Neuronal stem cell (in vitro differentiated cells): ENCODE measurements at regions not wholly inside any gene's neighbourhood (a gene's known extent, or its start where the extent isn't known, plus 50 kb on each side); places are given as distances from the start of the nearest gene placed in this dataset.

Source experiments
- DNase-seq: peaks from one replicate; pipeline ENCODE4 v3.0.0-alpha.2; 2013; ENCODE audit warnings: low spot score
- H2AFZ ChIP-seq: one replicate; pipeline ENCODE4 v1.6.1; 2013; ENCODE audit warnings: mild to moderate bottlenecking, low read length, inconsistent platforms
- H2AK5ac ChIP-seq: 2 replicates; pipeline ENCODE4 v1.6.1; 2013; ENCODE audit warnings: low read depth, mild to moderate bottlenecking, inconsistent platforms, low read length, moderate library complexity, mixed read lengths
- H2BK120ac ChIP-seq: 2 replicates; pipeline ENCODE4 v1.6.1; 2013; ENCODE audit warnings: low read depth, mild to moderate bottlenecking, inconsistent platforms, low read length, moderate library complexity, mixed read lengths
- H2BK12ac ChIP-seq: one replicate; pipeline ENCODE4 v1.6.1; 2013; ENCODE audit warnings: low read length, inconsistent platforms
- H2BK15ac ChIP-seq: 2 replicates; pipeline ENCODE4 v1.6.1; 2013; ENCODE audit warnings: mild to moderate bottlenecking, low read length, inconsistent platforms, mixed read lengths
- H2BK5ac ChIP-seq: one replicate; pipeline ENCODE4 v1.6.1; 2013; ENCODE audit warnings: inconsistent platforms, mild to moderate bottlenecking, low read length, moderate library complexity
- H3K14ac ChIP-seq: one replicate; pipeline ENCODE4 v1.6.1; 2013; ENCODE audit warnings: low read length, inconsistent platforms
- H3K18ac ChIP-seq: 2 replicates; pipeline ENCODE4 v1.6.1; 2013; ENCODE audit warnings: low read length, inconsistent platforms
- H3K23ac ChIP-seq: 2 replicates; pipeline ENCODE4 v1.6.1; 2013; ENCODE audit warnings: low read depth, mild to moderate bottlenecking, mixed read lengths, low read length, inconsistent platforms; ENCODE audit not compliant: poor library complexity
- H3K27ac ChIP-seq: replicated peaks from 3 replicates; pipeline ENCODE4 v1.5.1; 2013; ENCODE audit warnings: low read length, inconsistent platforms
- H3K27me3 ChIP-seq, 3 experiments: 2 replicates each; pipeline ENCODE4 v1.6.1; 2013; ENCODE audit warnings: low read length in 3 of 3, mild to moderate bottlenecking in 2 of 3, inconsistent platforms in 1 of 3, low read depth in 1 of 3, mixed read lengths in 1 of 3, moderate library complexity in 1 of 3; ENCODE audit not compliant: control insufficient read depth in 3 of 3, insufficient read depth in 3 of 3
- H3K36me3 ChIP-seq, 2 donors: replicated peaks in 1 of 2; 2 replicates each; pipeline ENCODE4 v1.6.1; 2013; ENCODE audit warnings: low read length in 2 of 2; ENCODE audit not compliant: control insufficient read depth in 2 of 2, insufficient read depth in 2 of 2
- H3K4ac ChIP-seq: 2 replicates; pipeline ENCODE4 v1.6.1; 2013; ENCODE audit warnings: inconsistent platforms, mild to moderate bottlenecking, low read length, moderate library complexity
- H3K4me1 ChIP-seq, 2 donors: 1 replicate in 1 of 2; 2 replicates in 1 of 2; pipeline ENCODE4 v1.6.1; 2013; ENCODE audit warnings: low read length in 2 of 2, low read depth in 1 of 2; ENCODE audit not compliant: control insufficient read depth in 2 of 2, insufficient read depth in 1 of 2
- H3K4me2 ChIP-seq: one replicate; pipeline ENCODE4 v1.6.1; 2013; ENCODE audit warnings: mild to moderate bottlenecking, low read length, inconsistent platforms; ENCODE audit not compliant: insufficient read depth, poor library complexity, severe bottlenecking
- H3K4me3 ChIP-seq, 2 donors: 2 replicates each; pipeline ENCODE4 v1.5.1; 2013; ENCODE audit warnings: low read length in 2 of 2, mild to moderate bottlenecking in 2 of 2, inconsistent platforms in 1 of 2, moderate library complexity in 1 of 2
- H3K79me1 ChIP-seq: one replicate; pipeline ENCODE4 v1.6.1; 2013; ENCODE audit warnings: low read depth, mild to moderate bottlenecking, inconsistent platforms, low read length, moderate library complexity
- H3K9ac ChIP-seq: one replicate; pipeline ENCODE4 v1.6.1; 2013; ENCODE audit warnings: mild to moderate bottlenecking, low read depth, low read length, inconsistent platforms; ENCODE audit not compliant: poor library complexity
- H3K9me3 ChIP-seq, 2 donors: replicated peaks in 1 of 2; 2 replicates each; pipeline versions ENCODE3 to v1.6.1; 2013; ENCODE audit warnings: low read length in 2 of 2, mild to moderate bottlenecking in 2 of 2, inconsistent platforms in 1 of 2, low read depth in 1 of 2, mixed read lengths in 1 of 2, moderate library complexity in 1 of 2; ENCODE audit not compliant: control insufficient read depth in 2 of 2, insufficient read depth in 1 of 2
- H4K8ac ChIP-seq: one replicate; pipeline ENCODE4 v1.6.1; 2013; ENCODE audit warnings: low read depth, mild to moderate bottlenecking, inconsistent platforms, low read length, moderate library complexity
- H4K91ac ChIP-seq: one replicate; pipeline ENCODE4 v1.6.1; 2013; ENCODE audit warnings: low read length, low read depth, mild to moderate bottlenecking, inconsistent platforms; ENCODE audit not compliant: poor library complexity
- WGBS, 2 donors: extraction: QIAGEN DNeasy Blood & Tissue Kit; methylation state at CpG; one replicate each; pipeline ENCODE4 v1.1.7; 2013; ENCODE audit warnings: missing lambda C conversion rate in 2 of 2, mixed read lengths in 1 of 2; ENCODE audit not compliant: insufficient read length in 2 of 2, insufficient replicate concordance in 1 of 2; ENCODE audit errors: extremely low coverage in 2 of 2; 5-methylcytosine and 5-hydroxymethylcytosine counted together

GRCh38 chr3:157607826-157608405, 104.7 kb upstream of the VEPH1 start:
- peaks cover 0 to 2% of the 10 kb centered on the region in 2 donors for H3K4me1 ChIP-seq
- H3K9me3 ChIP-seq, result no peaks in the 10 kb centered on the region
- no peak overlapping the region for H2BK5ac ChIP-seq
- no peak overlapping the region for H3K4me2 ChIP-seq
- H3K4me3 ChIP-seq, result no peak overlapping the region
- H3K9ac ChIP-seq, result no peak overlapping the region
- H3K23ac ChIP-seq, result no peak overlapping the region
- no peak for DNase-seq
- H3K79me1 ChIP-seq, result no peaks in the 10 kb centered on the region
- no peak overlapping the region for H2AK5ac ChIP-seq
- H4K91ac ChIP-seq, result no peak overlapping the region
- H2AFZ ChIP-seq, result no peak overlapping the region
- H3K27ac ChIP-seq, result no peak overlapping the region
- WGBS, 2 donors, result no CpG with 5 or more reads among the region's 9 CpGs
- no peak overlapping the region for H2BK12ac ChIP-seq
- no peak overlapping the region for H3K4ac ChIP-seq
- no peak overlapping the region for H3K14ac ChIP-seq
- no peaks in the 10 kb centered on the region for H3K36me3 ChIP-seq
- H3K18ac ChIP-seq, result no peak overlapping the region
- no peak overlapping the region for H4K8ac ChIP-seq
- no peak overlapping the region for H2BK15ac ChIP-seq
- no peaks in the 10 kb centered on the region for H3K27me3 ChIP-seq
- H2BK120ac ChIP-seq, result no peak overlapping the region

DNA sequence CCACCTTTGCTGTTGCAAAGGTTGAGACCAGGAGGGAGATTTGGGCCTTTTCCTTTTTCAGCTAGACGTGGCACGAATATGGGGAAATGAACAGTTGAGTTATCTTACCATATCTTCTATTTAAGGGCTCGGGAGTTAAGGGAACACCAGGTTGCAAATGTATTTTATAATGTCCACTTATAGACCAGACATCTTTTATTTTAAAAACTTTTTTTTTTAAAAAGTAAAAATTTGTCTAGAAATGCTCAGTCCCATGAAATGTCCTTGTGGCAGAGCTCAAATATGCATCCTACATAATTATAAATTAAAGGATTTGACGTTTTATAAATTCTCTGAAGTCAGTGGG, 103.6 kb upstream of the VEPH1 start:
- Histone ChIP-seq H2BK5ac (no peak overlapping the region), H3K4ac (no peak overlapping the region), H3K9me3 (no peaks in the 10 kb centered on the region), H3K4me2 (no peak overlapping the region), H3K27ac (no peak overlapping the region), H2AK5ac (no peak overlapping the region), H3K9ac (no peak overlapping the region), H3K79me1 (no peaks in the 10 kb centered on the region), H2BK15ac (no peak overlapping the region), H3K36me3 (no peaks in the 10 kb centered on the region), H3K14ac (no peak overlapping the region), H4K8ac (no peak overlapping the region), H2BK120ac (no peak overlapping the region), H3K18ac (no peak overlapping the region), H4K91ac (no peak overlapping the region), H3K4me3 (no peak overlapping the region), H2BK12ac (no peak overlapping the region), H3K4me1 (peaks cover 0 to 2% of the 10 kb centered on the region in 2 donors), H3K23ac (no peak overlapping the region), H3K27me3 (peaks cover 0 to 1% (median 0%) of the 10 kb centered on the region in 3 experiments), H2AFZ (peak overlapping the region; percentile 53)
- DNase-seq, result no peak
- WGBS, 2 donors, result no CpG with 5 or more reads among the region's 4 CpGs

GRCh38 chr3:157606011-157606851, 103.0 kb upstream of the VEPH1 start:
- Histone ChIP-seq H3K4me1 (peaks cover 0 to 2% of the 10 kb centered on the region in 2 donors), H3K27me3 (peaks cover 0 to 7% (median 0%) of the 10 kb centered on the region in 3 experiments), H3K4ac (no peak overlapping the region), H4K91ac (no peak overlapping the region), H3K18ac (no peak overlapping the region), H3K79me1 (no peaks in the 10 kb centered on the region), H3K4me3 (no peak overlapping the region), H3K9me3 (no peaks in the 10 kb centered on the region), H3K36me3 (no peaks in the 10 kb centered on the region), H3K14ac (no peak overlapping the region), H2BK12ac (no peak overlapping the region), H3K4me2 (peak overlapping the region; percentile 26), H3K9ac (no peak overlapping the region), H3K23ac (no peak overlapping the region), H2BK15ac (no peak overlapping the region), H3K27ac (no peak overlapping the region), H2BK120ac (no peak overlapping the region), H2AFZ (peak overlapping the region; percentile 53), H4K8ac (no peak overlapping the region), H2BK5ac (no peak overlapping the region), H2AK5ac (no peak overlapping the region)
- no CpG with 5 or more reads among the region's 11 CpGs for WGBS, 2 donors
- peak; percentile 61 for DNase-seq

DNA sequence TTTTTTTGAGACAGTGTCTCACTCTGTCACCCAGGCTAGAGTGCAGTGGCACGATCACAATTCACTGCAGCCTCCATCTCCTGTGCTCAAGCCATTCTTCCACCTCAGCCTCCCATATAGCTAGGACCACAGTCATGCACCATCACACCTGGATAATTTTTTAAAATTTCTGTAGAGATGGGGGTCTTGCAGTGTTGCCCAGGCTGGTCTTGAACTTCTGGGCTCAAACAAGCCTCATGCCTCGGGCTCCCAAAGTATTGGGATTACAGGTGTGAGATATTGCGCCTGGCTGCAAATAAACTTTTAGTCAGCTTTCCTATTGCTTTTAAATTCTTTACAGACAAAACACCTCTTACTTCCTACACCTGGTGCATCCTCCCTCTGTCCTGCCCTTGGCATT, 102.1 kb upstream of the VEPH1 start:
- no peak overlapping the region for H3K27ac ChIP-seq
- H2AFZ ChIP-seq, result no peak overlapping the region
- no peak overlapping the region for H2BK15ac ChIP-seq
- no peak overlapping the region for H3K4me2 ChIP-seq
- no peaks in the 10 kb centered on the region for H3K9me3 ChIP-seq
- H3K79me1 ChIP-seq, result no peaks in the 10 kb centered on the region
- H2BK5ac ChIP-seq, result no peak overlapping the region
- no peaks in the 10 kb centered on the region for H3K36me3 ChIP-seq
- H3K27me3 ChIP-seq, result peaks cover 0 to 8% (median 0%) of the 10 kb centered on the region in 3 experiments
- no peak overlapping the region for H3K9ac ChIP-seq
- H3K14ac ChIP-seq, result no peak overlapping the region
- H3K4me1 ChIP-seq, result peaks cover 0 to 2% of the 10 kb centered on the region in 2 donors
- no peak overlapping the region for H4K8ac ChIP-seq
- no peak overlapping the region for H3K18ac ChIP-seq
- no peak overlapping the region for H2AK5ac ChIP-seq
- H2BK120ac ChIP-seq, result no peak overlapping the region
- no peak for DNase-seq
- H3K23ac ChIP-seq, result no peak overlapping the region
- no peak overlapping the region for H2BK12ac ChIP-seq
- no peak overlapping the region for H4K91ac ChIP-seq
- no peak overlapping the region for H3K4me3 ChIP-seq
- no CpG with 5 or more reads among the region's 3 CpGs for WGBS, 2 donors
- H3K4ac ChIP-seq, result no peak overlapping the region
